Common myeloid progenitor, CD34-positive (primary cell): ENCODE measurements at regions not wholly inside any gene's neighbourhood (a gene's known extent, or its start where the extent isn't known, plus 50 kb on each side); places are given as distances from the start of the nearest gene placed in this dataset.

Experiments
- CTCF ChIA-PET: fragments of 350-600 bp; sonication (Branson Sonifier 250); formaldehyde crosslinking; loops from one replicate; lab custom pipeline; 2021; ENCODE audit warnings: antibody characterized with exemption; lab: Charles Lee
- POLR2A ChIA-PET: fragments of 350-600 bp; sonication (Branson Sonifier 250); formaldehyde crosslinking; loops from one replicate; lab custom pipeline; 2021; ENCODE audit warnings: antibody characterized with exemption; lab: Charles Lee
- DNase-seq, 3 donors: peaks; one replicate each; pipeline versions ENCODE4 v3.0.0 to v3.0.0-alpha.2; 2013
- H3K27ac ChIP-seq, 2 experiments: 1 replicate in 1 of 2; 2 replicates in 1 of 2; pipeline ENCODE4 v1.7.0; 2013; ENCODE audit warnings: inconsistent platforms in 2 of 2, low read length in 2 of 2, mild to moderate bottlenecking in 2 of 2, low read depth in 1 of 2, moderate library complexity in 1 of 2; ENCODE audit not compliant: severe bottlenecking in 2 of 2, insufficient read depth in 1 of 2, poor library complexity in 1 of 2
- H3K27me3 ChIP-seq, 5 experiments: replicated peaks in 2 of 5; 1 replicate in 3 of 5; 2 replicates in 2 of 5; pipeline versions ENCODE4 v1.6.1 to v1.7.0; 2013; ENCODE audit warnings: low read length in 4 of 5, mild to moderate bottlenecking in 2 of 5, moderate library complexity in 2 of 5, inconsistent platforms in 1 of 5; ENCODE audit not compliant: insufficient read depth in 5 of 5, control insufficient read depth in 4 of 5
- H3K36me3 ChIP-seq, 4 experiments: 1 replicate in 2 of 4; 2 replicates in 2 of 4; pipeline versions ENCODE4 v1.6.1 to v1.7.0; 2013; ENCODE audit warnings: low read length in 3 of 4, control low read depth in 1 of 4, mild to moderate bottlenecking in 1 of 4; ENCODE audit not compliant: control insufficient read depth in 4 of 4, insufficient read depth in 4 of 4
- H3K4me1 ChIP-seq, 4 experiments: 1 replicate in 3 of 4; 2 replicates in 1 of 4; pipeline versions ENCODE4 v1.6.1 to v1.7.1; 2013; ENCODE audit warnings: low read length in 3 of 4, mild to moderate bottlenecking in 3 of 4, control low read depth in 1 of 4, inconsistent platforms in 1 of 4, moderate library complexity in 1 of 4; ENCODE audit not compliant: control insufficient read depth in 4 of 4, insufficient read depth in 4 of 4; ENCODE audit errors: control extremely low read depth in 1 of 4
- H3K4me3 ChIP-seq, 7 experiments: 1 replicate in 4 of 7; 2 replicates in 3 of 7; pipeline versions ENCODE4 v1.5.1 to v1.7.0; 2013; ENCODE audit warnings: mild to moderate bottlenecking in 7 of 7, low read length in 6 of 7, moderate library complexity in 6 of 7, inconsistent platforms in 2 of 7, low read depth in 2 of 7, control low read depth in 1 of 7; ENCODE audit not compliant: insufficient read depth in 4 of 7, control insufficient read depth in 1 of 7; ENCODE audit errors: extremely low read depth in 1 of 7
- H3K9me3 ChIP-seq, 5 experiments: 1 replicate in 4 of 5; 2 replicates in 1 of 5; pipeline versions ENCODE4 v1.6.1 to v1.7.1; 2013; ENCODE audit warnings: low read length in 4 of 5, mild to moderate bottlenecking in 2 of 5, inconsistent platforms in 1 of 5, low read depth in 1 of 5, moderate library complexity in 1 of 5; ENCODE audit not compliant: control insufficient read depth in 4 of 5, insufficient read depth in 2 of 5; ENCODE audit errors: control extremely low read depth in 1 of 5
- WGBS: methylation state at CpG from one replicate; pipeline ENCODE4 v1.1.5; 2013; ENCODE audit not compliant: insufficient coverage; 5-methylcytosine and 5-hydroxymethylcytosine counted together

DNA sequence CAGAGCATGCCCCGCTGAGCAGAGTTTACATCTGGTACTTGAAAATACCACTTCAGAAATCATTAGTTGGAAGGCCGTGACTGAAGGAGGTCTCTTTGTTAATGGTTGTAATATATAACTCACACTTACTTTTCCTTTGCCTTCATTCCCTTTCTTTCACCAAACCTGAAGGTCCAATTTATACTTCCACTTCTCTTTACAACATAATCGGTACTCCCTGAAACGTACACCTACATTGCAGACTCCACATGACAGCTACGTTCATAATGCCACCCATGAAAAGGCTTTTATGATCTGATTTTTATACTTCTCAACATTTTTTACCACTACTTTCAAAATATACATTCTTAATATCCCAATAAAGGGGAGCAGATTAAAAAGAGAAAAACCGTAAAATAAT, 298.7 kb downstream of the C4orf33 start:
- ChIA-PET CTCF (no interaction called here), POLR2A (no interaction called here)
- H3K9me3 ChIP-seq, result peaks cover 0 to 2% (median 0%) of the 10 kb centered on the region in 5 experiments
- no peaks in the 10 kb centered on the region for H3K36me3 ChIP-seq
- no peaks in the 10 kb centered on the region for H3K27me3 ChIP-seq
- no peak overlapping the region for H3K27ac ChIP-seq
- 100% methylated on average over 1 of the region's 6 CpGs for WGBS
- no peak for DNase-seq
- no peak overlapping the region for H3K4me3 ChIP-seq
- H3K4me1 ChIP-seq, result no peaks in the 10 kb centered on the region

DNA sequence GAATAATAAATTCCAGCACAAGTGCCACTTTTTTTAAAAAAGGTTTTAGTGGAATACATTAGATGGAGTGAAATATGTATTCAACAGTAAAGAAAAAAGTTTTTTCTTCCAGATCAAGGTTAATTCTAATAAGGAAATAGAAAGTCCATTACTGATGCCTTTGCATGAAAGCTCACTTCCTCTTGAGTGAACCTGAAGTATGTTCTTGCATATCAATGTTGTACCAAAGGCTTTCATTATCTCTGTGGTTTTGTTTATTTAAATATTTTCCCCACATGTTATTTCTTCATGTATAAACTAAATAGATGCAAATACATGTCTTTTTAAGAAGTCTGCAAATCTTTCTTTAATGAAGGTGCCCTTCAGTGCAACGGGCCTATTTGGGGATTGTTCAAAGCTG, 307.9 kb downstream of the C4orf33 start:
- H3K4me1 ChIP-seq, result no peaks in the 10 kb centered on the region
- WGBS, result no CpG with 5 or more reads among the region's 1 CpG
- no peak overlapping the region for H3K27ac ChIP-seq
- no peaks in the 10 kb centered on the region for H3K27me3 ChIP-seq
- POLR2A ChIA-PET, result no interaction called here
- CTCF ChIA-PET, result no interaction called here
- DNase-seq, result no peak
- H3K4me3 ChIP-seq, result no peak overlapping the region
- no peaks in the 10 kb centered on the region for H3K9me3 ChIP-seq
- H3K36me3 ChIP-seq, result no peaks in the 10 kb centered on the region

DNA sequence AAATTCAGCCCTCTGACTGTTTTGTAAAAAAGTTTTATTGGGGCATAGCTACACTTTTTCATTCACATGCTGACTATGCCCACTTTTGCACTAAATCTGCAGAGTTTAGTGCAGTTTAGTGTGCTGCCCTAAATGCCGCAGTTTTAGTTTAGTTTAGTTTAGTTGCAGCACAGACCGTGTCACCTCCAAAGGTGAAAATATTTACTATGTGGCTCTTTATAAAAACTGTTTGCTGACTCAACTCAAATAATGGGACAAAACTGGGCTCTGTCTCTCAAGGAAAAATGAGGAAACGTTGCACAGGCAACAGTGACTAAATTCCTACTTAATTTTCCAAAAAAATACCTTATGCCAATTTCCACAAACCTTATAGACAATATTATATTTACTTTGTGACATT, 314.2 kb downstream of the C4orf33 start:
- no peaks in the 10 kb centered on the region for H3K27me3 ChIP-seq
- no CpG with 5 or more reads among the region's 3 CpGs for WGBS
- CTCF ChIA-PET, result no interaction called here
- no peak overlapping the region for H3K27ac ChIP-seq
- H3K36me3 ChIP-seq, result no peaks in the 10 kb centered on the region
- H3K4me3 ChIP-seq, result no peak overlapping the region
- H3K4me1 ChIP-seq, result no peaks in the 10 kb centered on the region
- no peaks in the 10 kb centered on the region for H3K9me3 ChIP-seq
- DNase-seq, result no peak
- POLR2A ChIA-PET, result no interaction called here

- CTCF ChIA-PET, result no interaction called here
- no peaks in the 10 kb centered on the region for H3K4me1 ChIP-seq
- H3K27ac ChIP-seq, result no peak overlapping the region
- no peaks in the 10 kb centered on the region for H3K36me3 ChIP-seq
- POLR2A ChIA-PET, result no interaction called here
- H3K27me3 ChIP-seq, result peaks cover 0 to 2% (median 0%) of the 10 kb centered on the region in 5 experiments
- no peak overlapping the region for H3K4me3 ChIP-seq
- no peak for DNase-seq
- no CpG with 5 or more reads among the region's 1 CpG for WGBS
- no peaks in the 10 kb centered on the region for H3K9me3 ChIP-seq
These were observed 319.1 kb downstream of the C4orf33 start for GRCh38 chr4:129415004-129415403.

GRCh38 chr4:129420637-129421036, 324.7 kb downstream of the C4orf33 start:
- peaks cover 0 to 2% (median 0%) of the 10 kb centered on the region in 5 experiments for H3K27me3 ChIP-seq
- no peaks in the 10 kb centered on the region for H3K4me1 ChIP-seq
- no peaks in the 10 kb centered on the region for H3K9me3 ChIP-seq
- CTCF ChIA-PET, result no interaction called here
- H3K36me3 ChIP-seq, result no peaks in the 10 kb centered on the region
- POLR2A ChIA-PET, result no interaction called here
- H3K4me3 ChIP-seq, result no peak overlapping the region
- no peak for DNase-seq
- no CpG with 5 or more reads among the region's 1 CpG for WGBS
- no peak overlapping the region for H3K27ac ChIP-seq

DNA sequence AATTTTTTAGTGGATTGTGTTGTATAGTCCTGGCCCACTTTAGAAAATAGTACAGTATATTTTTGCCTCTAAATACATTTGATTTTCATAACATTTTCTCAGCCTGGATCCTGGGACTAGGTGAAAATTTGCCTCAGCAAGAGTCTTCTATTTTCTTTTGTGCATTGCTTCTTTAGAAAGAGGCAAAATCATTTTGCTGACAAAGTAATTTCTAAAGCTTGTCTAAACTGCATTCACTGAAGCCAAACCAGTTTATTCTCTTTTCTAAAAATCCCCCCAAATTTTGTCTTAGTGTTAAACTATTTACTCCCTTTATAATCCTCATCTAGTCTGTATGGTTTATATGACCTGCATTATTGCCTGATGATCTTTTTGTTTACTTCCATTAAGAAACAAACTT, 326.3 kb downstream of the C4orf33 start:
- H3K4me3 ChIP-seq, result no peak overlapping the region
- ChIA-PET POLR2A (no interaction called here), CTCF (no interaction called here)
- H3K4me1 ChIP-seq, result no peaks in the 10 kb centered on the region
- H3K36me3 ChIP-seq, result no peaks in the 10 kb centered on the region
- no peak for DNase-seq
- no peaks in the 10 kb centered on the region for H3K9me3 ChIP-seq
- no peak overlapping the region for H3K27ac ChIP-seq
- H3K27me3 ChIP-seq, result no peaks in the 10 kb centered on the region

GRCh38 chr4:129428454-129428853, 332.5 kb downstream of the C4orf33 start:
- Histone ChIP-seq H3K9me3 (no peaks in the 10 kb centered on the region), H3K27ac (no peak overlapping the region), H3K36me3 (no peaks in the 10 kb centered on the region), H3K4me3 (no peak overlapping the region), H3K4me1 (no peaks in the 10 kb centered on the region), H3K27me3 (peaks cover 0 to 1% (median 0%) of the 10 kb centered on the region in 5 experiments)
- WGBS, result 86% methylated on average over 2 of the region's 2 CpGs
- DNase-seq, result no peak
- CTCF ChIA-PET, result no interaction called here
- POLR2A ChIA-PET, result no interaction called here
